AG09309 (cell line): ENCODE measurements at regions not wholly inside any gene's neighbourhood (a gene's known extent, or its start where the extent isn't known, plus 50 kb on each side); places are given as distances from the start of the nearest gene placed in this dataset.

Source experiments
- DNase-seq: peaks from one replicate; pipeline ENCODE4 v3.0.0-alpha.2; 2010; ENCODE audit warnings: low read depth
- H3K4me3 ChIP-seq: 2 replicates; pipeline ENCODE4 v1.5.1; 2011; ENCODE audit warnings: mild to moderate bottlenecking, low read depth, low read length, moderate library complexity; ENCODE audit not compliant: control insufficient read depth
- TF ChIP-seq, protein P1 (sequence below): IDR thresholded peaks from 2 replicates; pipeline ENCODE4 v1.5.1; 2011; ENCODE audit warnings: mild to moderate bottlenecking, low read depth, low read length, inconsistent platforms; ENCODE audit not compliant: insufficient read depth, control insufficient read depth; ENCODE audit errors: missing control alignments

DNA sequence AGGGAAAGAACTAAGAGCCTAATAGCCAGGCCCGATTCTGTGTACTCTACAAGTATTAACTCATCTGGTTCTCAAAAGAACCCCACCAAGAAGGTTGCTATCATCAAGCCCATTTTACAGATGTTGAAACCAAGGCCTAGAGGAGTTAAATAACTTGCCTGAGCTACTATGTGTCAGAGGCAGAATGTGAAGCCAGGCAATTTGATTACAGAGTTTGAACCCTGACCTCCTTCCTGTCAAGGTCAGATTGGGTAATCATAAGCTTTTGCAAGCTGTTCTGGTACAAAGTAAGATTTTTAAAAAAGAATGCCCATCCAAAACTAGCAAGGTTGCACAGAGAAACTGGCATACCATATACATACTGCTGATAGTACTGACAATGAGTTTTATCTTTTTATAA, 227.1 kb downstream of the HAUS1 start:
- H3K4me3 ChIP-seq, result no peak overlapping the region
- no peak for DNase-seq
- TF ChIP-seq, protein P1, sequence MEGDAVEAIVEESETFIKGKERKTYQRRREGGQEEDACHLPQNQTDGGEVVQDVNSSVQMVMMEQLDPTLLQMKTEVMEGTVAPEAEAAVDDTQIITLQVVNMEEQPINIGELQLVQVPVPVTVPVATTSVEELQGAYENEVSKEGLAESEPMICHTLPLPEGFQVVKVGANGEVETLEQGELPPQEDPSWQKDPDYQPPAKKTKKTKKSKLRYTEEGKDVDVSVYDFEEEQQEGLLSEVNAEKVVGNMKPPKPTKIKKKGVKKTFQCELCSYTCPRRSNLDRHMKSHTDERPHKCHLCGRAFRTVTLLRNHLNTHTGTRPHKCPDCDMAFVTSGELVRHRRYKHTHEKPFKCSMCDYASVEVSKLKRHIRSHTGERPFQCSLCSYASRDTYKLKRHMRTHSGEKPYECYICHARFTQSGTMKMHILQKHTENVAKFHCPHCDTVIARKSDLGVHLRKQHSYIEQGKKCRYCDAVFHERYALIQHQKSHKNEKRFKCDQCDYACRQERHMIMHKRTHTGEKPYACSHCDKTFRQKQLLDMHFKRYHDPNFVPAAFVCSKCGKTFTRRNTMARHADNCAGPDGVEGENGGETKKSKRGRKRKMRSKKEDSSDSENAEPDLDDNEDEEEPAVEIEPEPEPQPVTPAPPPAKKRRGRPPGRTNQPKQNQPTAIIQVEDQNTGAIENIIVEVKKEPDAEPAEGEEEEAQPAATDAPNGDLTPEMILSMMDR, result no peak

DNA sequence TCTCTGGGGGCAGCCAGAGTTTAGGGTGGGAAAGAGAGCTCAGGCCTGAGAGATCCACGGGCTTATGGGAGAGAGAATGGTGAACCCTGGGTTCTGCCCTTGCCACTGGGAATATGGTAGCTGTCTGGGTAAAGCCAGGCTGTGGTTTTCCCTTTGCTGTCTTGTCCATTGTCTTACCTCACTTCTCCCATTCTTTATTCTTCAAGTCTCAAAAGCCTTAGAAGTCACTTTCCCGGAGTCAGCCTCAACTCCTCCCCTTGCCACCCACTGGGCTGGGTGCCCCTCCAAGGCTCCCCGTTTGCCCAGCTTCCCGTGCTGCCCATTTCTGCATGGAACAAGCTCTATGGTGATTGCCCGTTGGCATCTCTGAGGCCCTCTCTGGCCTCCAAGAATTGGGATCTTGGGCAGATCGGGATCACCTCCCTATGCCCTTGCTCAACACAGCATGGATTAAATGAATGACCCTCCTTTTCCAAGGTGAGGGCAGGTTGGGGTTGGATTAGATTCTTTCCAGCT, 228.2 kb downstream of the HAUS1 start:
- TF ChIP-seq, protein P1, result no peak
- no peak overlapping the region for H3K4me3 ChIP-seq
- no peak for DNase-seq

GRCh38 chr18:46332921-46333341, 228.7 kb downstream of the HAUS1 start:
- TF ChIP-seq, protein P1, result no peak
- DNase-seq, result no peak
- H3K4me3 ChIP-seq, result no peak overlapping the region

DNA sequence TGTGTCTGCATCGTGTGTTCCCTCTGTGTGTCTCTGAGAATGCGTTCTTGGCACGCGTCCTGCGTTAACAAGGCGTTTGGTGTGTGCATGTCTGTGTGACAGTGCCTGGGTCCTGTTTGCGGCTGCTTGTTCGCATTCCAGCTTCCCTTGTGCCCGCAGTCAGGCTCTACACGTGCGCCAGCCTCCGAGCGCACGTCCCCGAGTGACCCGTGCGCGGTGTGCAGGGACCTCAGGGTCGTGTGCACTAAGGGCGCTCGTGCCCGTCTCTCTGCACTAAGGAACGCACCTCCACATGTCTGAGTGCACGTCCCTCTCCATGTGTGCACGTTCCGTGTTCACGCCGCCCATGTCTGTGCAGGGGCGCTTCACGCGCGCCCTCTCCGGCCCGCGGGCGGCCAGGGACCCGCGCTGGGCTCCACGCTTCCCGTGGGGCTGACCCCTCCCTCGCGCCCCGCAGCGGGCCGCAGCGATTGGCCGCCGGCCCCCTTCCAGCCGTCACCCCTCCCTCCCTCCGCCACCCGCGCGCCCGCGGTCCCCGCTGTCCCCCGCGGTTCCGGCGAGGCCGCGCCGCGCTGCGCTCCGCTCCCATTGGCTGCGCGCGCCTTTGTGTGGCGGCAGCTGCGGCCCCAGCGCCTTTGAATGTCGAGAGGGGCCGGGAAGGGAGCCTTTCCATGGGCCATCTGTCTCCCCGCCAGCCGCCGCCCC, 229.4 kb downstream of the HAUS1 start:
- DNase-seq, result no peak
- no peak overlapping the region for H3K4me3 ChIP-seq
- TF ChIP-seq, protein P1, result no peak

GRCh38 chr18:46334868-46335281, 230.7 kb downstream of the HAUS1 start:
- no peak overlapping the region for H3K4me3 ChIP-seq
- no peak for DNase-seq
- TF ChIP-seq, protein P1, result no peak

DNA sequence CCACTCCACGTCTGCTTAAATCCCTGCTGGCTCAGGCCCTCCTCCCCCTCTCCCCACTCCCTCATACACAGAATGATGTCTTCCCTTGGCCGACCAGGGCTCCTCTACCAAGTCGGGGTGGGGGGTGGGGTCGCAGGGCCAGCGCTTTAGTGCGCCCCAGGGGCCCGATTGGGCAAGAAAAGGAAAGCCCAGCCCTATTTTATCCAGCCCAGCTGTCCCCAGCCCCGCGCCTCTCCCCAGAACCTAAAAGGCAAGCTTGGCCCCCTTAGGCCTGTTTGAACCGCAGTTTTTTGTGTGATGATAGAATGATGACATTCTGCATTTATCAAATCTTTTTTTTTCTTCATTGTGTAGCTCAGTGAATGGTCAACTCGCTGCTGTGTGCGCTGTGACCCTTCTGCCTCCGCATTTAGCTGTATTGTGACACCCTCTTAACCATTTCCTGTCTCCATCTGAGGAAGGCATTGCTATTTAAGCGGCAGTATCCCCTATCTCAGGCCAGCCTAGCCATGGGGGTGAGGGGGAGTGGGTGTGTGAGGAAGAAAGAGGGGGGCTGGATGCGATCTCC, 231.4 kb downstream of the HAUS1 start:
- TF ChIP-seq, protein P1, result no peak
- no peak overlapping the region for H3K4me3 ChIP-seq
- DNase-seq, result no peak
